Effector memory CD8-positive, alpha-beta T cell (primary cell): ENCODE measurements at regions not wholly inside any gene's neighbourhood (a gene's known extent, or its start where the extent isn't known, plus 50 kb on each side); places are given as distances from the start of the nearest gene placed in this dataset.

ENCODE experiments used
- ATAC-seq: fragments of 150-1000 bp; cut with Tn5 transposase; replicated peaks from 2 replicates; pipeline ENCODE4 v1.10.0; 2021; ENCODE audit warnings: mild to moderate bottlenecking, moderate library complexity
- DNase-seq, 3 experiments: peaks; one replicate each; pipeline ENCODE4 v3.0.0; 2021
- H3K27ac Mint-ChIP-seq, 2 donors: one replicate each; pipeline ENCODE4 v1.8.0; 2022; ENCODE audit warnings: mild to moderate bottlenecking in 2 of 2, mixed read lengths in 2 of 2, moderate library complexity in 2 of 2
- H3K27me3 Mint-ChIP-seq, 2 donors: one replicate each; pipeline ENCODE4 v1.8.0; 2022; ENCODE audit warnings: mixed read lengths in 2 of 2
- H3K36me3 Mint-ChIP-seq: one replicate; pipeline ENCODE4 v1.8.0; 2022; ENCODE audit warnings: mild to moderate bottlenecking, moderate library complexity, mixed read lengths; ENCODE audit not compliant: insufficient read depth
- H3K4me1 Mint-ChIP-seq, 2 donors: one replicate each; pipeline ENCODE4 v1.8.0; 2022; ENCODE audit warnings: low read depth in 2 of 2, mixed read lengths in 2 of 2
- H3K4me3 Mint-ChIP-seq, 2 donors: one replicate each; pipeline ENCODE4 v1.8.0; 2022; ENCODE audit warnings: mild to moderate bottlenecking in 2 of 2, mixed read lengths in 2 of 2, moderate library complexity in 2 of 2
- H3K9me3 Mint-ChIP-seq, 2 donors: one replicate each; pipeline ENCODE4 v1.8.0; 2022; ENCODE audit warnings: mixed read lengths in 2 of 2

DNA sequence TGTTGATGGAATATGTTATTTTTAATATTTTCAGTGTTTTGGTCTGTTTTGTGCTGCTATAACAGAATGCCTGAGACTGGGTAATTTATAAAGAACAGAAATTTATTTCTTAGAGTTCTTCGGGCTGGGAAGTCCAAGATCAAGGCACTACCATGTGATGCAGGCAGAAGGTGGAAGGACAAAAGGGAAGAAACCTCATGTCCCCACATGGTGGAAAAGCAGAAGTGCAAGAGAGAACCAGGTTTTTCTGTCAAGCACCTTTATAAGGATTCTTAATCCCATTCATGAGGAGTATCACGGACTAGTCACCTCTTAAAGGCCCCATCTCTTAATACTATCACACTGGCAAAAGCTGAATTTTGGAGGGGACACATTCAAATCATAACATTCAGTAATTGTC is 57.9 kb upstream of the EPHB3 start:
- ATAC-seq (no peak), DNase-seq (no peak)
- Mint-ChIP-seq H3K4me3 (no peak overlapping the region), H3K36me3 (peaks cover 2% of the 10 kb centered on the region), H3K27me3 (peaks cover 61 to 72% of the 10 kb centered on the region in 2 donors), H3K27ac (no peak overlapping the region), H3K4me1 (no peaks in the 10 kb centered on the region), H3K9me3 (peaks cover 0 to 7% of the 10 kb centered on the region in 2 donors)

GRCh38 chr3:184505076-184505878 is 56.3 kb upstream of the EPHB3 start:
- peaks cover 61 to 68% of the 10 kb centered on the region in 2 donors for H3K27me3 Mint-ChIP-seq
- no peak overlapping the region for H3K4me3 Mint-ChIP-seq
- no peak for ATAC-seq
- DNase-seq, result no peak
- H3K9me3 Mint-ChIP-seq, result peaks cover 0 to 7% of the 10 kb centered on the region in 2 donors
- peaks cover 2% of the 10 kb centered on the region for H3K36me3 Mint-ChIP-seq
- H3K27ac Mint-ChIP-seq, result no peak overlapping the region
- H3K4me1 Mint-ChIP-seq, result no peaks in the 10 kb centered on the region

DNA sequence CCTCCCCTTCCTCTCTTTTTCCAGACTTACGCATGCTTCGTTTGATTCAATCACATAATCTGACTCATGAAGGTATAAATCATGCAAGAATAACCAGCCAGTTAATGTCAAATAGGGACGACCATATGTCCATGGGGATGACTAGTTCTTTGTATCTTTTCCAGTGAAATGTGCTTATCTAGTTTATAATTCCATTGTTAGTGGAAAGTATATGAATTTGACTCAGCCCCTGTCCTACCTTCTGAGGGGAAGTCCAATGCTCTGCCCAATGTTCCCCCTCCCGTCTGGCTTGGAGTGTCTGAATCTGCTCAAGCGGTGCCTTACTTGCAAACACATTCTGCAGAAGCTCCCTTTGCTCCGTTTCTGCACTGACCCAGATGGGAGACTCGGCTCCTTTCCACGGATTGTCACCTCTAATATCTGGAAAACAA is 55.0 kb upstream of the EPHB3 start:
- H3K4me3 Mint-ChIP-seq, result no peak overlapping the region
- DNase-seq, result no peak
- H3K4me1 Mint-ChIP-seq, result no peaks in the 10 kb centered on the region
- no peaks in the 10 kb centered on the region for H3K36me3 Mint-ChIP-seq
- no peak overlapping the region for H3K27ac Mint-ChIP-seq
- ATAC-seq, result no peak
- H3K27me3 Mint-ChIP-seq, result peaks cover 66 to 73% of the 10 kb centered on the region in 2 donors
- H3K9me3 Mint-ChIP-seq, result peaks cover 0 to 7% of the 10 kb centered on the region in 2 donors

DNA sequence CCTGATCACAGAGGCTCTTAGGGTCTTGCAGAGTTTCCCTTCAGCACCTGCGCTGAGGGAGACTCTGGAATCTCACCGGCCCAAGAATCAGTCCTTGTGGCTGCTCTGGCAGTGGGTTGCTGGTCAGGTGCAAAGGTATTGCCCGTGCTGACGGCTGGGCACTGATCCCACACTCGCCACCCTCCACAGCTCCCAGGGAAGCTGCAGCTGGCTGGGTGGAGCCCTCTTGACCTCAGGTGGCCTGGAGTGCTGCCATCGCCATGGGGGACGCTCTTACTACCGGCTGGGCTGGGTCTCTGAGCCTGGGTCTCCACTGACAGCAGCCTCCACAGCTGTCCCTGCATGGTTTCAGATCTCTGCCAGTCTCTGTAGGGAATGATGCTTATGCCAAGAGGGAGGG is 52.6 kb upstream of the EPHB3 start:
- H3K4me3 Mint-ChIP-seq, result no peak overlapping the region
- DNase-seq, result no peak
- no peaks in the 10 kb centered on the region for H3K9me3 Mint-ChIP-seq
- H3K4me1 Mint-ChIP-seq, result peaks cover 0 to 6% of the 10 kb centered on the region in 2 donors
- H3K27ac Mint-ChIP-seq, result no peak overlapping the region
- no peaks in the 10 kb centered on the region for H3K36me3 Mint-ChIP-seq
- no peak for ATAC-seq
- peaks cover 76 to 79% of the 10 kb centered on the region in 2 donors for H3K27me3 Mint-ChIP-seq

- Mint-ChIP-seq H3K27me3 (peaks cover 79 to 96% of the 10 kb centered on the region in 2 donors), H3K36me3 (no peaks in the 10 kb centered on the region), H3K9me3 (no peaks in the 10 kb centered on the region), H3K4me3 (no peak overlapping the region), H3K4me1 (peaks cover 0 to 8% of the 10 kb centered on the region in 2 donors), H3K27ac (no peak overlapping the region)
- DNase-seq (no peak), ATAC-seq (no peak)
Measured at GRCh38 chr3:184511741-184512140, 49.8 kb upstream of the EPHB3 start.
